GM12891 (cell line): ENCODE measurements at regions not wholly inside any gene's neighbourhood (a gene's known extent, or its start where the extent isn't known, plus 50 kb on each side); places are given as distances from the start of the nearest gene placed in this dataset.
"Not testable (repeated sequence)": the region's sequence is repeated elsewhere in the genome, so short reads cannot be mapped to it uniquely, and the experiment has no call there.

Experiments used
- POLR2A ChIP-seq: IDR thresholded peaks from 2 replicates; pipeline ENCODE4 v1.6.1; 2011; ENCODE audit warnings: low read depth, low read length, control low read depth
- POLR2AphosphoS5 ChIP-seq: IDR thresholded peaks from 2 replicates; pipeline ENCODE4 v1.6.1; 2011; ENCODE audit warnings: low read depth, low read length, control low read depth
- SPI1 ChIP-seq: IDR thresholded peaks from 2 replicates; pipeline ENCODE4 v1.6.1; 2011; ENCODE audit warnings: low read depth, low read length, control low read depth

DNA sequence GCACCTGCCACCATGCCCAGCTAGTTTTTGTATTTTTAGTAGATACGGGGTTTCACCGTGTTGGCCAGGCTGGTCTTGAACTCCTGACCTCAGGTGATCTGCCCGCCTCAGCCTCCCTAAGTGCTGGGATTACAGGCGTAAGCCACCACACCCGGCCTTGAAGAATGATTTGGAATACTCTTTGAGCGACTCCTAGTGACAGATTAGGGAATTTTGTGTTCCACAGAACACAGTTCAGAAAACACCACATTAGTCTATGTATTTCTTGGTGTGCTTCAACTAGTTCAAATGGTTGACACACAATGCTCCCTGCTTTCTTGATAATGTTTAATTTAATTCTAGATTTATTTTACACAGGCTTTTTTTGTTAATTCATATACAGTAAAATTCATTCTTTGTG lies 67.2 kb downstream of the ID4 start:
- TF ChIP-seq SPI1, POLR2A, POLR2AphosphoS5: not testable (repeated sequence)
